ENCODE measurements at regions not wholly inside any gene's neighbourhood (a gene's known extent, or its start where the extent isn't known, plus 50 kb on each side); places are given as distances from the start of the nearest gene placed in this dataset.

- Mint-ChIP-seq H3K27me3 (ENCODE audit: unreplicated experiment) (peaks cover 2% of the 10 kb centered on the region), H3K4me3 (ENCODE audit: unreplicated experiment) (no peak overlapping the region), H3K4me1 (ENCODE audit: unreplicated experiment) (peaks cover 4% of the 10 kb centered on the region), H3K9me3 (ENCODE audit: unreplicated experiment) (no peaks in the 10 kb centered on the region), H3K27ac (ENCODE audit: unreplicated experiment) (no peak overlapping the region), H3K36me3 (ENCODE audit: low read depth, unreplicated experiment) (no peaks in the 10 kb centered on the region)
- no peak for DNase-seq (ENCODE audit: low spot score)
- TF ChIP-seq CTCF (IDR thresholded peaks at IDR 0.05; ENCODE audit: unreplicated experiment): no peak
Observed at GRCh38 chr2:143946436-143947391, 573.2 kb downstream of the ZEB2 start.

GRCh38 chr2:143942486-143942885 is 577.4 kb downstream of the ZEB2 start:
- no peak overlapping the region for H3K27ac Mint-ChIP-seq (ENCODE audit: unreplicated experiment)
- H3K36me3 Mint-ChIP-seq (ENCODE audit: low read depth, unreplicated experiment): no peaks in the 10 kb centered on the region
- no peak overlapping the region for H3K4me3 Mint-ChIP-seq (ENCODE audit: unreplicated experiment)
- DNase-seq (ENCODE audit: low spot score): no peak
- peaks cover 4% of the 10 kb centered on the region for H3K27me3 Mint-ChIP-seq (ENCODE audit: unreplicated experiment)
- H3K4me1 Mint-ChIP-seq (ENCODE audit: unreplicated experiment): peaks cover 8% of the 10 kb centered on the region
- no peak for TF ChIP-seq CTCF (IDR thresholded peaks at IDR 0.05; ENCODE audit: unreplicated experiment)
- no peaks in the 10 kb centered on the region for H3K9me3 Mint-ChIP-seq (ENCODE audit: unreplicated experiment)

- H3K27me3 Mint-ChIP-seq (ENCODE audit: unreplicated experiment): peaks cover 8% of the 10 kb centered on the region
- no peak for TF ChIP-seq CTCF (IDR thresholded peaks at IDR 0.05; ENCODE audit: unreplicated experiment)
- DNase-seq (ENCODE audit: low spot score): no peak
- H3K27ac Mint-ChIP-seq (ENCODE audit: unreplicated experiment): no peak overlapping the region
- H3K36me3 Mint-ChIP-seq (ENCODE audit: low read depth, unreplicated experiment): no peaks in the 10 kb centered on the region
- H3K4me3 Mint-ChIP-seq (ENCODE audit: unreplicated experiment): no peak overlapping the region
- peaks cover 13% of the 10 kb centered on the region for H3K4me1 Mint-ChIP-seq (ENCODE audit: unreplicated experiment)
- H3K9me3 Mint-ChIP-seq (ENCODE audit: unreplicated experiment): no peaks in the 10 kb centered on the region
Observed at GRCh38 chr2:143940720-143941119, 579.2 kb downstream of the ZEB2 start.

GRCh38 chr2:143939626-143940330 is 580.1 kb downstream of the ZEB2 start:
- H3K27ac Mint-ChIP-seq (ENCODE audit: unreplicated experiment): no peak overlapping the region
- H3K27me3 Mint-ChIP-seq (ENCODE audit: unreplicated experiment): peaks cover 8% of the 10 kb centered on the region
- peaks cover 13% of the 10 kb centered on the region for H3K4me1 Mint-ChIP-seq (ENCODE audit: unreplicated experiment)

More at GRCh38 chr2:143939626-143940330, 580.1 kb downstream of the ZEB2 start:
- H3K9me3 Mint-ChIP-seq (ENCODE audit: unreplicated experiment): no peaks in the 10 kb centered on the region
- TF ChIP-seq CTCF (IDR thresholded peaks at IDR 0.05; ENCODE audit: unreplicated experiment): no peak
- H3K4me3 Mint-ChIP-seq (ENCODE audit: unreplicated experiment): no peak overlapping the region
- no peaks in the 10 kb centered on the region for H3K36me3 Mint-ChIP-seq (ENCODE audit: low read depth, unreplicated experiment)
- no peak for DNase-seq (ENCODE audit: low spot score)
